ENCODE measurements at regions not wholly inside any gene's neighbourhood (a gene's known extent, or its start where the extent isn't known, plus 50 kb on each side); places are given as distances from the start of the nearest gene placed in this dataset.

GRCh38 chr6:105941621-105942412 is 144.3 kb upstream of the PRDM1 start:
- FAIRE-seq = no peak
- Histone ChIP-seq H3K27me3 (ENCODE audit: control insufficient read depth, insufficient read depth, low read length) (no peaks in the 10 kb centered on the region), H3K4me3 (ENCODE audit: low read depth, low read length) (no peak overlapping the region), H3K36me3 (ENCODE audit: control insufficient read depth, insufficient read depth, low read length) (no peaks in the 10 kb centered on the region)
- DNase-seq (ENCODE audit: low read depth) = peak; percentile 48
- no peak for TF ChIP-seq CTCF (IDR thresholded peaks at IDR 0.05; ENCODE audit: insufficient read depth, low read length, severe bottlenecking)

GRCh38 chr6:105940990-105941389 is 145.1 kb upstream of the PRDM1 start:
- Histone ChIP-seq H3K36me3 (ENCODE audit: control insufficient read depth, insufficient read depth, low read length) (no peaks in the 10 kb centered on the region), H3K4me3 (ENCODE audit: low read depth, low read length) (no peak overlapping the region), H3K27me3 (ENCODE audit: control insufficient read depth, insufficient read depth, low read length) (no peaks in the 10 kb centered on the region)
- FAIRE-seq (no peak), DNase-seq (ENCODE audit: low read depth) (no peak)
- no peak for TF ChIP-seq CTCF (IDR thresholded peaks at IDR 0.05; ENCODE audit: insufficient read depth, low read length, severe bottlenecking)

- Histone ChIP-seq H3K4me3 (ENCODE audit: low read depth, low read length) (no peak overlapping the region), H3K27me3 (ENCODE audit: control insufficient read depth, insufficient read depth, low read length) (no peaks in the 10 kb centered on the region), H3K36me3 (ENCODE audit: control insufficient read depth, insufficient read depth, low read length) (no peaks in the 10 kb centered on the region)
- DNase-seq (ENCODE audit: low read depth) = peak; percentile 57
- TF ChIP-seq CTCF (IDR thresholded peaks at IDR 0.05; ENCODE audit: insufficient read depth, low read length, severe bottlenecking) = no peak
- no peak for FAIRE-seq
Observed at GRCh38 chr6:105936972-105937371, 149.2 kb upstream of the PRDM1 start.

DNA sequence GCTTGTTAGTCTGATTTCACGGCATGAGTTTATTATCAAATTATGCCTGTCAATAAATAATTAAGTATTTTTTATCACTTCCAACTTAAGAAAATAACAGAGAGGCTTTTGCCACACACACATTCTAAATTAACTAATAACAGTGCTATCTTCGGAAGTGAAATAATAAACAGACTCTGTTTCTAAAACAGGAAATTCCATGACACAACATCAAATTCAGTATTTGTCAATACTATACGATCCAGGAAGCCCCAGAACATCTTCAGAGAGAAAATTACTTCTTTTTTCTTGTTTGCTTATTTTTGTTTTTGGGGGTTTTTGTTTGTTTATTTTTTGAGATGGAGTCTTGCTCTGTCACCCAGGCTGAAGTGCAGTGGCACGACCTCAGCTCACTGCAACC is 150.7 kb upstream of the PRDM1 start:
- DNase-seq (ENCODE audit: low read depth) = no peak
- TF ChIP-seq CTCF (IDR thresholded peaks at IDR 0.05; ENCODE audit: insufficient read depth, low read length, severe bottlenecking) = no peak
- no peaks in the 10 kb centered on the region for H3K27me3 ChIP-seq (ENCODE audit: control insufficient read depth, insufficient read depth, low read length)
- no peaks in the 10 kb centered on the region for H3K36me3 ChIP-seq (ENCODE audit: control insufficient read depth, insufficient read depth, low read length)
- H3K4me3 ChIP-seq (ENCODE audit: low read depth, low read length) = no peak overlapping the region
- no peak for FAIRE-seq

- no peak for TF ChIP-seq CTCF (IDR thresholded peaks at IDR 0.05; ENCODE audit: insufficient read depth, low read length, severe bottlenecking)
- FAIRE-seq = no peak
- no peak for DNase-seq (ENCODE audit: low read depth)
- no peaks in the 10 kb centered on the region for H3K27me3 ChIP-seq (ENCODE audit: control insufficient read depth, insufficient read depth, low read length)
- no peak overlapping the region for H3K4me3 ChIP-seq (ENCODE audit: low read depth, low read length)
- H3K36me3 ChIP-seq (ENCODE audit: control insufficient read depth, insufficient read depth, low read length) = no peaks in the 10 kb centered on the region
Observed at GRCh38 chr6:105934708-105935107, 151.4 kb upstream of the PRDM1 start.

DNA sequence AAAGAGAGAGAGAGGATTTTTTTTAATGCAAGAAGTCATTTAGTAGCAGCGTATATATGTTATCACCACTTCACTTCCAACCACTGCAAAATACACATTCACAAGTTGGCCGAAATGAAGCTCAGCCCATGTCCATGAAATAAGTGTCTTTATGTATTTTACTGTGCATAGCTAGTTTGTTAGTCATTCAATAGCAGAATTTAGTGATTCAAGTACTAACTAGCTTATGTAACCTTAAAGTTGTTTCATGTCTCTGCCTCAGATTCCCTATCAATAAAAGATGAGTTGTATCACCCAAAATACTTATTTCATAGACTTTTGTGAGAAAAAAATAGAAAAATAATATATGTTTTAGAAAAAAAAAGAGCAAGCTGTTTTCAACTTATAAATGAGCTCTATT is 153.7 kb upstream of the PRDM1 start:
- Histone ChIP-seq H3K4me3 (ENCODE audit: low read depth, low read length) (no peak overlapping the region), H3K27me3 (ENCODE audit: control insufficient read depth, insufficient read depth, low read length) (no peaks in the 10 kb centered on the region), H3K36me3 (ENCODE audit: control insufficient read depth, insufficient read depth, low read length) (no peaks in the 10 kb centered on the region)
- FAIRE-seq = no peak
- no peak for TF ChIP-seq CTCF (IDR thresholded peaks at IDR 0.05; ENCODE audit: insufficient read depth, low read length, severe bottlenecking)
- peak; percentile 41 for DNase-seq (ENCODE audit: low read depth)

Measured in bronchial epithelial cell (primary cell).